ENCODE measurements at regions not wholly inside any gene's neighbourhood (a gene's known extent, or its start where the extent isn't known, plus 50 kb on each side); places are given as distances from the start of the nearest gene placed in this dataset.

DNA sequence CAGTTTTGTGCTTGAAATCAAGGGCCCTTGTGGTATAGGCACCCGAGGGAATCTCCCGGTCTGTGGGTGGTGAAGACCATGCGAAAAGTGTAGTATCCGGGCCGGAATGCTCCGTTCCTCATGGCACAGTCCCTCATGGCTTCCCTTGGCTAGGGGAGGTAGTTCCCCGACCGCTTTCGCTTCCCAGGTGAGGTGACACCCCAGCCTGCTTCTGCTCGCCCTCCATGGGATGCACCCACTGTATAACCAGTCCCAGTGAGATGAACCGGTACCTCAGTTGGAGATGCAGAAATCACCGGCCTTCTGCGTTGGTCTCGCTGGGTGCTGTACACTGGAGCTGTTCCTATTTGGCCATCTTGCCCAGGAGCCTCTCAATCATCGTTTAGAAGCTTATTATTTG lies 195.7 kb upstream of the POT1 start:
- no peaks in the 10 kb centered on the region for H3K4me1 ChIP-seq (ENCODE audit: control insufficient read depth in 1 of 2, insufficient read depth in 2 of 2, low read length in 2 of 2)
- Mint-ChIP-seq H3K4me3 (no peak overlapping the region), H3K9me3 (peaks cover 2 to 26% (median 8%) of the 10 kb centered on the region in 7 donors), H3K27ac (no peak overlapping the region), H3K36me3 (no peaks in the 10 kb centered on the region), H3K27me3 (ENCODE audit: low read depth in 3 of 3) (no peaks in the 10 kb centered on the region), H3K4me1 (no peaks in the 10 kb centered on the region)
- no peaks in the 10 kb centered on the region for H3K36me3 ChIP-seq (replicated peaks in 1 of 2; ENCODE audit: control insufficient read depth in 1 of 2, insufficient read depth in 2 of 2, low read length in 2 of 2)
- H3K4me3 ChIP-seq (replicated peaks in 1 of 3; ENCODE audit: low read depth in 2 of 3, low read length in 3 of 3) = no peak overlapping the region
- DNase-seq = no peak
- no peak overlapping the region for H3K9ac ChIP-seq (ENCODE audit: insufficient read depth, low read length, poor library complexity, severe bottlenecking)
- no peaks in the 10 kb centered on the region for H4K20me1 ChIP-seq (ENCODE audit: insufficient read depth, low read length)
- H3K9me3 ChIP-seq (replicated peaks in 1 of 2; ENCODE audit: control insufficient read depth in 1 of 2, insufficient read depth in 1 of 2, low read length in 2 of 2) = peaks cover 7 to 15% of the 10 kb centered on the region in 2 donors
- H3K4me2 ChIP-seq (replicated peaks; ENCODE audit: extremely low read depth, low read length, poor library complexity, severe bottlenecking) = no peak overlapping the region
- H2AFZ ChIP-seq (ENCODE audit: insufficient read depth, low read depth, low read length, poor library complexity, severe bottlenecking) = no peak overlapping the region
- intact Hi-C loops (cut with micrococcal nuclease) = no loop called here
- H3K27me3 ChIP-seq (ENCODE audit: control insufficient read depth in 2 of 2, insufficient read depth in 2 of 2, low read length in 2 of 2) = no peaks in the 10 kb centered on the region
- no peak for TF ChIP-seq CTCF (IDR thresholded peaks at IDR 0.05)
- no peak overlapping the region for H3K27ac ChIP-seq (ENCODE audit: low read depth in 1 of 2, low read length in 2 of 2)
- H3K79me2 ChIP-seq (ENCODE audit: insufficient read depth, low read length) = no peaks in the 10 kb centered on the region
- 100% methylated on average over 9 of the region's 15 CpGs for WGBS (ENCODE audit: insufficient coverage)

DNA sequence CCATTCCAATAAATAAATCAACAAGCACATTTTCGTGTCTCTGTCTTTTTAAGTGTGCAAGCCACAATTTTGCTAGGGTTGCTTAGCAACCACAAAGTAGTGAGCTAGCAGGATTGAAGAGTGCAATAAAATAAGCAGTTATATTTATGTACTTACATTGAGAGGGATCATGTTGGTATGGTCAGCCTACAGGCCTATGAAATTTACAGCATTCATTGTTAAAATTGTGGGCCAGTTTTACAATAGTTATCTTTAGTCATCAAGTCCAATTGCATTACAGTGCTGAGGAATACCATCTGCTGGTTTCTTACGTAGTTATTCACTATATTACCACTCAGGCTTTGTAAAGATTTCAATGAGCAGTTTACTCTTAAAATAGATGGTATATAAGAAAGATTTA lies 192.5 kb upstream of the POT1 start:
- Histone ChIP-seq H2AFZ (ENCODE audit: insufficient read depth, low read depth, low read length, poor library complexity, severe bottlenecking) (no peak overlapping the region), H3K9me3 (replicated peaks in 1 of 2; ENCODE audit: control insufficient read depth in 1 of 2, insufficient read depth in 1 of 2, low read length in 2 of 2) (peaks cover 7 to 15% of the 10 kb centered on the region in 2 donors), H3K9ac (ENCODE audit: insufficient read depth, low read length, poor library complexity, severe bottlenecking) (no peak overlapping the region), H3K4me2 (replicated peaks; ENCODE audit: extremely low read depth, low read length, poor library complexity, severe bottlenecking) (no peak overlapping the region), H3K36me3 (replicated peaks in 1 of 2; ENCODE audit: control insufficient read depth in 1 of 2, insufficient read depth in 2 of 2, low read length in 2 of 2) (no peaks in the 10 kb centered on the region), H3K4me1 (ENCODE audit: control insufficient read depth in 1 of 2, insufficient read depth in 2 of 2, low read length in 2 of 2) (no peaks in the 10 kb centered on the region), H3K4me3 (replicated peaks in 1 of 3; ENCODE audit: low read depth in 2 of 3, low read length in 3 of 3) (no peak overlapping the region), H3K27ac (ENCODE audit: low read depth in 1 of 2, low read length in 2 of 2) (no peak overlapping the region), H4K20me1 (ENCODE audit: insufficient read depth, low read length) (no peaks in the 10 kb centered on the region), H3K79me2 (ENCODE audit: insufficient read depth, low read length) (no peaks in the 10 kb centered on the region), H3K27me3 (ENCODE audit: control insufficient read depth in 2 of 2, insufficient read depth in 2 of 2, low read length in 2 of 2) (no peaks in the 10 kb centered on the region)
- no CpG with 5 or more reads among the region's 2 CpGs for WGBS (ENCODE audit: insufficient coverage)
- no peak for TF ChIP-seq CTCF (IDR thresholded peaks at IDR 0.05)
- no peak for DNase-seq
- no peaks in the 10 kb centered on the region for H3K36me3 Mint-ChIP-seq
- H3K27me3 Mint-ChIP-seq (ENCODE audit: low read depth in 3 of 3) = no peaks in the 10 kb centered on the region
- no peaks in the 10 kb centered on the region for H3K4me1 Mint-ChIP-seq
- intact Hi-C loops (cut with micrococcal nuclease) = no loop called here
- peaks cover 2 to 26% (median 7%) of the 10 kb centered on the region in 7 donors for H3K9me3 Mint-ChIP-seq
- no peak overlapping the region for H3K4me3 Mint-ChIP-seq
- no peak overlapping the region for H3K27ac Mint-ChIP-seq

Data from CD14-positive monocyte (primary cell).